CD4-positive, alpha-beta T cell treated with Interleukin-2 at 100 ng/mL for 4 hours (primary cell): ENCODE measurements at regions not wholly inside any gene's neighbourhood (a gene's known extent, or its start where the extent isn't known, plus 50 kb on each side); places are given as distances from the start of the nearest gene placed in this dataset.

Experiments
- DNase-seq: peaks from one replicate; pipeline ENCODE4 v3.0.0-alpha.2; 2020; ENCODE audit warnings: low spot score

DNA sequence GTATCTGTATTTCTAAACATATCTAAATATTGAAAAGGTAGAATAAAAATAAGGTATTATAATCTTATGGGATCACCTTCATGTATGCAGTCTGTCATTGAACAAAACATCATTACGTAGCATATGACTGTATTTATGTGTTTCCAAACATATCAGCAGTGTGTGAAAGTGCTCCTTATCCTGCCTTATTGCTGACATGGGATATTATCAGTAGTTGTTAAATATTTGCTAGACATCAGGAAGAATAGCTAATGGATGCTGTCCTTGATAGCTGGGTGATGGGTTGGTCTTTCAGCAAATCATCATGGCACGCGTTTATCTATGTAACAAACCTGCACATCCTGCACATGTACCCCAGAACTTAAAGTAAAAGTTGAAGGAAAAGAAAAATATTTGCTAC lies 59.1 kb upstream of the FAM20A start:
- DNase-seq: no peak

GRCh38 chr17:68658999-68659780 lies 58.0 kb upstream of the FAM20A start:
- DNase-seq: no peak

DNA sequence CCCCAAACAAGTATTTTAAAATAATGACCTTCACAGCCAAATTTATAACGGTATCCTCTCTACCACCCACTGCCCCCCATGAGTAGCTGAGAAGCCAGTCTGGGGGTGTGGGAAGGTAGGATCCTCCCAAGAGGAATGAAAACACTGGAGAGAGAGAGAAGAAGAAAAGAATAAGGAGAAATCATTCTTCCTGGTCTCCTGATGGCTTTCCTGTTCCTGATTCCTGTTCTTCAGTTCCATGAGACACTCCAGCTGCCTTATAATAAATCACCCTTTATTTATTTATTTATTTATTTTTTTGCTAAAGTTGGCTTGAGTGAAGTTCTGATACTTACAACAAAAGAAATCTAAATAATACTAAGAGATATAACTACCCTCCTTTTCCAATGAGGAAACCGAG lies 56.4 kb upstream of the FAM20A start:
- no peak for DNase-seq

GRCh38 chr17:68657166-68657565 lies 56.0 kb upstream of the FAM20A start:
- DNase-seq: no peak

DNA sequence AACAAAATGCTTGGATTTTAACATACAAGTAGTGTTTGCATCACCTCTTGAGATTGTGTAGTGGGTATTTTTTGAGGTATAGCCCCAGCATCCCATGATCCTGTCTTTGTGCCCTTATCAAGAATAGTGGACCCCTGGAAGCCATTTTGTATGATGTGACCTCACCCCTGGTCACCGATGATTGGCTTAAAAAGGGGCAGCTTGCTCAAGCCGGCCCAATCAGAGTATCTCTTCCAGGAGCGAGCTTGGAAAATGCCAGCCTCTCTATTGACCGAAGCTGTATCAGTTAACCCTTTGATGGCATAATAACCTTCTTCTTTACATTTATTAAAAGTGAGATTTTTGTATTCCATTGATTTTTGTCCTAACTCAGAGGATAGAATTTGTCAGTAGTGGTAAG lies 55.5 kb upstream of the FAM20A start:
- DNase-seq: no peak
